Stomach smooth muscle (tissue), 2 donors: ENCODE measurements at regions not wholly inside any gene's neighbourhood (a gene's known extent, or its start where the extent isn't known, plus 50 kb on each side); places are given as distances from the start of the nearest gene placed in this dataset.

ENCODE experiments used
- H3K27ac ChIP-seq: one replicate; pipeline ENCODE4 v1.7.0; 2013; ENCODE audit warnings: mild to moderate bottlenecking, low read length, inconsistent platforms
- H3K27me3 ChIP-seq, 2 donors: one replicate each; pipeline ENCODE4 v1.7.0; 2013; ENCODE audit warnings: low read length in 2 of 2; ENCODE audit not compliant: insufficient read depth in 2 of 2, control insufficient read depth in 1 of 2
- H3K36me3 ChIP-seq, 2 donors: one replicate each; pipeline ENCODE4 v1.7.0; 2013; ENCODE audit warnings: low read length in 2 of 2; ENCODE audit not compliant: control insufficient read depth in 2 of 2, insufficient read depth in 2 of 2
- H3K4me1 ChIP-seq: one replicate; pipeline ENCODE4 v1.7.0; 2013; ENCODE audit warnings: low read length; ENCODE audit not compliant: control insufficient read depth, insufficient read depth
- H3K4me3 ChIP-seq, 2 donors: one replicate each; pipeline ENCODE4 v1.7.0; 2013; ENCODE audit warnings: low read length in 2 of 2
- H3K9ac ChIP-seq, 2 donors: one replicate each; pipeline ENCODE4 v1.7.0; 2013; ENCODE audit warnings: low read length in 2 of 2, mild to moderate bottlenecking in 1 of 2
- H3K9me3 ChIP-seq, 2 donors: one replicate each; pipeline ENCODE4 v1.7.0; 2013; ENCODE audit warnings: low read length in 2 of 2; ENCODE audit not compliant: control insufficient read depth in 2 of 2
- donor health status: healthy.
- donor health status: Pancreatic carcinoma.

GRCh38 chr2:53373126-53373525 lies 394.5 kb upstream of the CHAC2 start:
- no peaks in the 10 kb centered on the region for H3K9me3 ChIP-seq
- H3K4me3 ChIP-seq, result no peak overlapping the region
- no peaks in the 10 kb centered on the region for H3K27me3 ChIP-seq
- H3K4me1 ChIP-seq, result no peaks in the 10 kb centered on the region
- H3K36me3 ChIP-seq, result no peaks in the 10 kb centered on the region
- no peak overlapping the region for H3K27ac ChIP-seq
- no peak overlapping the region for H3K9ac ChIP-seq

GRCh38 chr2:53366543-53366942 lies 401.1 kb upstream of the CHAC2 start:
- H3K36me3 ChIP-seq, result no peaks in the 10 kb centered on the region
- no peak overlapping the region for H3K9ac ChIP-seq
- no peak overlapping the region for H3K4me3 ChIP-seq
- no peaks in the 10 kb centered on the region for H3K4me1 ChIP-seq
- no peaks in the 10 kb centered on the region for H3K9me3 ChIP-seq
- no peaks in the 10 kb centered on the region for H3K27me3 ChIP-seq
- no peak overlapping the region for H3K27ac ChIP-seq

GRCh38 chr2:53362934-53363333 lies 404.7 kb upstream of the CHAC2 start:
- no peaks in the 10 kb centered on the region for H3K4me1 ChIP-seq
- no peaks in the 10 kb centered on the region for H3K36me3 ChIP-seq
- no peak overlapping the region for H3K9ac ChIP-seq
- H3K9me3 ChIP-seq, result peaks cover 0 to 5% of the 10 kb centered on the region in 2 donors
- no peak overlapping the region for H3K27ac ChIP-seq
- no peak overlapping the region for H3K4me3 ChIP-seq
- H3K27me3 ChIP-seq, result no peaks in the 10 kb centered on the region

DNA sequence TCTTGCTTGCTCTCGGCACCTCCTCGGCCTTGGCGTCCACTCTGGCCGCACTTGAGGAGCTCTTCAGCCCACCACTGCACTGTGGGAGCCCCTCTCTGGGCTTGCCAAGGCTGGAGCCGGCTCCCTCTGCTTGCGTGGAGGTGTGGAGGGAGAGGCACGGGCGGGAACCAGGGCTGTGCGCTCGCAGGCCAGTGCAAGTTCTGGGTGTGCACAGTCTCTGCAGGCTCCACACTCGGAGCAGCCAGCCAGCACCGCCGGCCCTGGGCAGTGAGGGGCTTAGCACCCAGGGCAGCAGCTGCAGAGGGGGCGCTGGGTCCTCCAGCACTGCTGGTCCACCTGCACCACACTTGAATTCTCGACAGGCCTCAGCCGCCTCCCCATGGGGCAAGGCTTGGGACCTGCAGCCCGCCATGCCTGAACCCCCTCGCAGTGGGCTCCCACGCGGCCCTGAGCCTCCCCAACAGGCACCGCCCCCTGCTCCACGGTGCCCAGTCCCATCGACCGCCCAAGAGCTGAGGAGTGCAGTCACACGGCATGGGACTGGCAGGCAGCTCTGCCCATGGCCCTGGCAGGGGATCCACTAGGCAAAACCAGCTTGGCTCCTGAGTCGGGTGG lies 411.2 kb upstream of the CHAC2 start:
- no peak overlapping the region for H3K27ac ChIP-seq
- H3K9ac ChIP-seq, result no peak overlapping the region
- H3K27me3 ChIP-seq, result no peaks in the 10 kb centered on the region
- H3K4me1 ChIP-seq, result no peaks in the 10 kb centered on the region
- no peaks in the 10 kb centered on the region for H3K36me3 ChIP-seq
- no peak overlapping the region for H3K4me3 ChIP-seq
- H3K9me3 ChIP-seq, result peaks cover 0 to 4% of the 10 kb centered on the region in 2 donors

GRCh38 chr2:53353135-53354114 lies 414.2 kb upstream of the CHAC2 start:
- Histone ChIP-seq H3K4me1 (no peaks in the 10 kb centered on the region), H3K36me3 (no peaks in the 10 kb centered on the region), H3K9me3 (no peaks in the 10 kb centered on the region), H3K9ac (no peak overlapping the region), H3K27ac (no peak overlapping the region), H3K4me3 (no peak overlapping the region), H3K27me3 (no peaks in the 10 kb centered on the region)

GRCh38 chr2:53347269-53347668 lies 420.3 kb upstream of the CHAC2 start:
- Histone ChIP-seq H3K36me3 (no peaks in the 10 kb centered on the region), H3K27ac (no peak overlapping the region), H3K4me3 (no peak overlapping the region), H3K4me1 (no peaks in the 10 kb centered on the region), H3K27me3 (no peaks in the 10 kb centered on the region), H3K9ac (no peak overlapping the region), H3K9me3 (no peaks in the 10 kb centered on the region)

- Histone ChIP-seq H3K27me3 (no peaks in the 10 kb centered on the region), H3K4me1 (no peaks in the 10 kb centered on the region), H3K27ac (no peak overlapping the region), H3K4me3 (no peak overlapping the region), H3K9ac (no peak overlapping the region), H3K9me3 (no peaks in the 10 kb centered on the region), H3K36me3 (no peaks in the 10 kb centered on the region)
Observed at GRCh38 chr2:53342248-53342647, 425.4 kb upstream of the CHAC2 start.

- Histone ChIP-seq H3K4me1 (no peaks in the 10 kb centered on the region), H3K27ac (no peak overlapping the region), H3K9ac (no peak overlapping the region), H3K36me3 (no peaks in the 10 kb centered on the region), H3K4me3 (no peak overlapping the region), H3K9me3 (no peaks in the 10 kb centered on the region), H3K27me3 (no peaks in the 10 kb centered on the region)
Observed at GRCh38 chr2:53334610-53335009, 433.0 kb upstream of the CHAC2 start.

- no peaks in the 10 kb centered on the region for H3K4me1 ChIP-seq
- no peak overlapping the region for H3K27ac ChIP-seq
- no peaks in the 10 kb centered on the region for H3K36me3 ChIP-seq
- no peaks in the 10 kb centered on the region for H3K9me3 ChIP-seq
- H3K4me3 ChIP-seq, result no peak overlapping the region
- H3K27me3 ChIP-seq, result no peaks in the 10 kb centered on the region
- H3K9ac ChIP-seq, result no peak overlapping the region
Observed at GRCh38 chr2:53331667-53332066, 435.9 kb upstream of the CHAC2 start.

GRCh38 chr2:53317861-53318260 lies 449.7 kb upstream of the CHAC2 start:
- H3K27me3 ChIP-seq, result no peaks in the 10 kb centered on the region

DNA sequence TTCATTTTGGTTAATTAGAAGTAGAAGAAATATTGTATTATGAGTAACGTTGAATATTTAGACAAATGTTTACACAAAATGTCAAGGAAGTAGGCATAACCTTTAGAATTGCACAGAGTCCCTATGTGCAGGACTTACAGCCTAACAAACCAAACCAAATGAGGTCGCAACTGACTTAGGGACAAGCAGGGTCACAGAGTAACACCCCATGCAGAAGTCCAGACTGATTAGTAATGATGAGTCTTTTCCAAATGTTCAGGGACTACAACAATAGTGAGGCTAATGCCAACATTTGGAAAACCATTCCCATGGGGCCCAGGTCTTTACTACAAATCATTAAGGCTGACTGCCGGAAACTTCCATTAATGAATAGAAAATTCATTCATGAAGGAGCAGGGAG lies 452.5 kb upstream of the CHAC2 start:
- Histone ChIP-seq H3K36me3 (no peaks in the 10 kb centered on the region), H3K9ac (no peak overlapping the region), H3K4me3 (no peak overlapping the region), H3K4me1 (no peaks in the 10 kb centered on the region), H3K9me3 (peaks cover 0 to 4% of the 10 kb centered on the region in 2 donors), H3K27ac (no peak overlapping the region), H3K27me3 (no peaks in the 10 kb centered on the region)

More at GRCh38 chr2:53317861-53318260, 449.7 kb upstream of the CHAC2 start:
- H3K9me3 ChIP-seq, result peaks cover 0 to 4% of the 10 kb centered on the region in 2 donors
- H3K27ac ChIP-seq, result no peak overlapping the region
- no peak overlapping the region for H3K4me3 ChIP-seq
- no peaks in the 10 kb centered on the region for H3K4me1 ChIP-seq
- no peak overlapping the region for H3K9ac ChIP-seq
- H3K36me3 ChIP-seq, result no peaks in the 10 kb centered on the region
